Activated T-helper 1 cell treated with anti-CD3 and anti-CD28 coated beads, Interleukin-2, amount 50 U/mL, for 16 hours (primary cell): ENCODE measurements at regions not wholly inside any gene's neighbourhood (a gene's known extent, or its start where the extent isn't known, plus 50 kb on each side); places are given as distances from the start of the nearest gene placed in this dataset.

Source experiments
- DNase-seq, 2 donors: peaks; one replicate each; pipeline ENCODE4 v3.0.0-alpha.2; 2020; ENCODE audit warnings: low read depth in 1 of 2, low spot score in 1 of 2

GRCh38 chr5:130277002-130277401 lies 372.7 kb downstream of the CHSY3 start:
- DNase-seq, result no peak

- no peak for DNase-seq
Observed at GRCh38 chr5:130272837-130273236, 368.6 kb downstream of the CHSY3 start.

- DNase-seq, result no peak
Observed at GRCh38 chr5:130270786-130271185, 366.5 kb downstream of the CHSY3 start.

GRCh38 chr5:130268489-130268888 lies 364.2 kb downstream of the CHSY3 start:
- no peak for DNase-seq

- no peak for DNase-seq
Observed at GRCh38 chr5:130267926-130268325, 363.7 kb downstream of the CHSY3 start.

GRCh38 chr5:130260481-130260880 lies 356.2 kb downstream of the CHSY3 start:
- no peak for DNase-seq

- no peak for DNase-seq
Observed at GRCh38 chr5:130251931-130252330, 347.7 kb downstream of the CHSY3 start.

- no peak for DNase-seq
Observed at GRCh38 chr5:130243641-130244040, 339.4 kb downstream of the CHSY3 start.

GRCh38 chr5:130237721-130238120 lies 333.5 kb downstream of the CHSY3 start:
- DNase-seq, result no peak
